Small intestine (tissue), 7 donors: ENCODE measurements at regions not wholly inside any gene's neighbourhood (a gene's known extent, or its start where the extent isn't known, plus 50 kb on each side); places are given as distances from the start of the nearest gene placed in this dataset.

Experiments used
- DNase-seq, 2 donors: peaks; one replicate each; pipeline versions ENCODE4 v3.0.0 to v3.0.0-alpha.2; 2013
- FAIRE-seq: peaks from 2 replicates; lab custom pipeline; 2012; peaks lifted over from hg19 to GRCh38; lab: Jason Lieb, UNC
- H3K27ac ChIP-seq, 3 donors: one replicate each; pipeline ENCODE4 v1.5.1; 2013; ENCODE audit warnings: low read length in 2 of 3, mild to moderate bottlenecking in 2 of 3, control low read depth in 1 of 3, inconsistent platforms in 1 of 3, low read depth in 1 of 3, moderate library complexity in 1 of 3
- H3K27me3 ChIP-seq, 3 donors: one replicate each; pipeline ENCODE4 v1.6.1; 2013; ENCODE audit warnings: low read length in 3 of 3, inconsistent platforms in 1 of 3; ENCODE audit not compliant: control insufficient read depth in 3 of 3, insufficient read depth in 3 of 3
- H3K36me3 ChIP-seq, 3 donors: one replicate each; pipeline ENCODE4 v1.6.1; 2013; ENCODE audit warnings: low read length in 3 of 3, inconsistent platforms in 1 of 3, low read depth in 1 of 3, mild to moderate bottlenecking in 1 of 3, moderate library complexity in 1 of 3; ENCODE audit not compliant: control insufficient read depth in 3 of 3, insufficient read depth in 2 of 3
- H3K4me1 ChIP-seq, 3 donors: one replicate each; pipeline ENCODE4 v1.6.1; 2013; ENCODE audit warnings: low read length in 2 of 3, inconsistent platforms in 1 of 3, low read depth in 1 of 3, mild to moderate bottlenecking in 1 of 3, moderate library complexity in 1 of 3; ENCODE audit not compliant: control insufficient read depth in 3 of 3, insufficient read depth in 2 of 3
- H3K4me3 ChIP-seq, 3 donors: one replicate each; pipeline ENCODE4 v1.5.1; 2013; ENCODE audit warnings: low read length in 3 of 3, control low read depth in 1 of 3, inconsistent platforms in 1 of 3, low read depth in 1 of 3, mild to moderate bottlenecking in 1 of 3, moderate library complexity in 1 of 3
- H3K9me3 ChIP-seq, 2 donors: one replicate each; pipeline ENCODE4 v1.6.1; 2013; ENCODE audit warnings: low read depth in 1 of 2, low read length in 1 of 2; ENCODE audit not compliant: control insufficient read depth in 2 of 2, insufficient read depth in 1 of 2
- WGBS, 3 donors: extraction: QIAGEN DNeasy Blood & Tissue Kit; methylation state at CpG; one replicate each; pipeline ENCODE4 v1.1.7; 2013; 5-methylcytosine and 5-hydroxymethylcytosine counted together
- donor health status: healthy with polysubstance abuse.
- donor health status: control.
- donor health status: control.
- donor health status: Bipolar disorder and iron deficiency.
- donor health status: healthy.

DNA sequence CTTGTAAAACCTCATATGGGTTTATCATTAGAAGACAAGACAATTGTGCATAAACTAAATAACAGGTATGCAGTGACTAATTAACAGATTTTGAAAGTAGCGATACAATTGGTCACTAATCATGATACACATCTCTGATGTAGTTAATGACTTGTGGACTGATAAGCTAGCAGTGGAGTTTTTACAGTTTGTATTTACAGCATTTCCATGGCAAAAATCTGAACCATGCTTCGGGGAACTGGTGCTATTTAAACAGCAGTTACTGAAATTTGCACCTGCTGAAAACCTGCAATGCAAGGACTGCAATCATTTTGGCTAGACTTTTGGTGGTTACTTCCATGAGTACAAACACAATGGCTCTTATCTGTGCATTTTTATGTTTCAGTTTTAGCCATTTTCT is 471.2 kb downstream of the RERGL start:
- FAIRE-seq (no peak), DNase-seq (no peak)
- Histone ChIP-seq H3K9me3 (peaks cover 0 to 3% of the 10 kb centered on the region in 2 donors), H3K4me3 (no peak overlapping the region), H3K36me3 (no peaks in the 10 kb centered on the region), H3K4me1 (no peaks in the 10 kb centered on the region), H3K27ac (no peak overlapping the region), H3K27me3 (no peaks in the 10 kb centered on the region)
- 62 to 70% (median 66%) methylated on average over 2 of the region's 2 CpGs for whole genome bisulfite sequencing, 3 donors

GRCh38 chr12:17609701-17610100 is 480.3 kb downstream of the RERGL start:
- FAIRE-seq (no peak), DNase-seq (no peak)
- Histone ChIP-seq H3K27ac (no peak overlapping the region), H3K4me1 (no peaks in the 10 kb centered on the region), H3K27me3 (no peaks in the 10 kb centered on the region), H3K4me3 (no peak overlapping the region), H3K9me3 (no peaks in the 10 kb centered on the region), H3K36me3 (no peaks in the 10 kb centered on the region)
- 47 to 50% (median 48%) methylated on average over 2 of the region's 2 CpGs for WGBS, 3 donors

- no peaks in the 10 kb centered on the region for H3K4me1 ChIP-seq
- DNase-seq, result no peak
- H3K27me3 ChIP-seq, result no peaks in the 10 kb centered on the region
- no peak for FAIRE-seq
- 34 to 56% (median 36%) methylated on average over 1 of the region's 1 CpG for WGBS, 3 donors
- no peaks in the 10 kb centered on the region for H3K36me3 ChIP-seq
- H3K9me3 ChIP-seq, result no peaks in the 10 kb centered on the region
- no peak overlapping the region for H3K27ac ChIP-seq
- no peak overlapping the region for H3K4me3 ChIP-seq
Measured at GRCh38 chr12:17609153-17609552, 480.8 kb downstream of the RERGL start.

GRCh38 chr12:17595111-17595510 is 494.9 kb downstream of the RERGL start:
- H3K9me3 ChIP-seq, result no peaks in the 10 kb centered on the region
- no peaks in the 10 kb centered on the region for H3K4me1 ChIP-seq
- H3K27ac ChIP-seq, result no peak overlapping the region
- DNase-seq (no peak), FAIRE-seq (no peak)
- H3K4me3 ChIP-seq, result no peak overlapping the region
- H3K36me3 ChIP-seq, result no peaks in the 10 kb centered on the region
- no peaks in the 10 kb centered on the region for H3K27me3 ChIP-seq
- 91 to 94% (median 92%) methylated on average over 3 of the region's 3 CpGs for WGBS, 3 donors

- H3K9me3 ChIP-seq, result no peaks in the 10 kb centered on the region
- no peak for DNase-seq
Measured at GRCh38 chr12:17593715-17594406, 496.1 kb downstream of the RERGL start.

GRCh38 chr12:17592472-17592871 is 497.5 kb downstream of the RERGL start:
- no peak overlapping the region for H3K4me3 ChIP-seq
- H3K9me3 ChIP-seq, result no peaks in the 10 kb centered on the region
- H3K27ac ChIP-seq, result no peak overlapping the region
- no peaks in the 10 kb centered on the region for H3K4me1 ChIP-seq
- FAIRE-seq (no peak), DNase-seq (no peak)
- WGBS, 3 donors, result 69 to 79% (median 70%) methylated on average over 4 of the region's 4 CpGs
- no peaks in the 10 kb centered on the region for H3K27me3 ChIP-seq
- no peaks in the 10 kb centered on the region for H3K36me3 ChIP-seq

More at GRCh38 chr12:17593715-17594406, 496.1 kb downstream of the RERGL start:
- 78 to 82% (median 79%) methylated on average over 2 of the region's 2 CpGs for WGBS, 3 donors
- Histone ChIP-seq H3K36me3 (no peaks in the 10 kb centered on the region), H3K4me1 (no peaks in the 10 kb centered on the region), H3K27me3 (no peaks in the 10 kb centered on the region), H3K27ac (no peak overlapping the region), H3K4me3 (no peak overlapping the region)
- FAIRE-seq, result no peak

DNA sequence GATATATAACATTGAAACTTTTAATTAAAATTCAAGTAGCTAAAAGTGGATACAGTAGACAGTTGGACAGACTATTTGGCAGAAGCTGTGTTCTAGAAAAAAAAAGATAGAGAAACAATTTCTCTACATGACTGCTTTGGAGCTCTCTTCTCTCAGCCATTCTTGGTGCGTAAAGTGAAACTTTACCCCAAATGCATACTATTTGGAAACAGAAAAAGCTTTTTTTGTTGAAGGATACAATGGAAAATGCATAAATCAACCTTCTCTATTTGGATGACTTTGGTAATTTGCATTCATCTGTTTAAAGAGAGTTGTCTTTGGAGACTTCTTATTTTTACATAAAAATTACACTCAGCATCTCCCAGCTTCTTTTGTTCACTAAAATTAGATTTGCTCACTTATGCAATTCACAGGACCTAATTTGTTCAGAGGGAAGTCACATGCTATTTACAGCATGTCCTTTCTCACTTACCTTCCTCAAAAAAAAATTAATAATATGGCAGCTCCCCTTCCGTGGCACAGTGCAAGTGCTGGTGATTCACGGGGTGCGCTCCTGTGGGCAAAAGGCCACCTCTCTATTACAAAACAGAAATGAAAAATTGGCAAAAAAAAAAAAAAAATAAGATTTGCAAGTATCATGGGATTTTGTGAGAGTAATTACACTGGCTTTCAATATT is 498.9 kb downstream of the RERGL start:
- Histone ChIP-seq H3K4me3 (no peak overlapping the region), H3K36me3 (no peaks in the 10 kb centered on the region), H3K4me1 (no peaks in the 10 kb centered on the region), H3K27ac (no peak overlapping the region), H3K9me3 (no peaks in the 10 kb centered on the region), H3K27me3 (no peaks in the 10 kb centered on the region)
- DNase-seq (no peak), FAIRE-seq (no peak)
- 88 to 91% (median 90%) methylated on average over 4 of the region's 4 CpGs for WGBS, 3 donors

DNA sequence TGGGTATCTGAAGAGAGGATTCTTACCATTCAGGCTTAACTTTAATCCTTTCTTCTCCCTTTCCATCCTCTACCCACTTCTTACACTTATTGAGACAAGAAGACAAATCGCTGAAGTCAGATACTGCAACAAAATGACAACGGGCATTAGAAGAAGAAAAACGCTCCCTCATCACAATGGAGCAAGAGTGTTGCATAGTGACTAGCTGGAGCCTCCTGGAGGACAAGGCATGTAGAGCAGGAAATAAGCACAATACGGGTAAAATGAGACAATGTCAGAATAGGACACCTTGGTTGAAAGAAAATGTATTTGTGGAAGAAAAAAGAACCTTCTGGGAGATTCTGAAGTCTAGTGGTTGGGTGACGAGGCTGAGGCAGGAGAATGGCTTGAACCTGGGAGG is 501.0 kb downstream of the RERGL start:
- Histone ChIP-seq H3K4me3 (no peak overlapping the region), H3K9me3 (no peaks in the 10 kb centered on the region), H3K36me3 (no peaks in the 10 kb centered on the region), H3K27me3 (no peaks in the 10 kb centered on the region), H3K4me1 (no peaks in the 10 kb centered on the region), H3K27ac (no peak overlapping the region)
- WGBS, 3 donors, result 49 to 56% (median 55%) methylated on average over 5 of the region's 5 CpGs
- FAIRE-seq, result no peak
- DNase-seq, result peak in 1 of 2 donors; percentile 1
